WERI-Rb-1 (cell line): ENCODE measurements at regions not wholly inside any gene's neighbourhood (a gene's known extent, or its start where the extent isn't known, plus 50 kb on each side); places are given as distances from the start of the nearest gene placed in this dataset.

Experiments used
- DNase-seq: peaks from one replicate; pipeline ENCODE4 v3.0.0-alpha.2; 2020
- H3K27ac ChIP-seq: fragments of 250-450 bp; sonication (Bioruptor Pico); 2 replicates; pipeline ENCODE4 v1.5.1; 2020; ENCODE audit warnings: mild to moderate bottlenecking, moderate library complexity
- H3K27me3 ChIP-seq: fragments of 250-450 bp; sonication (Bioruptor Pico); 2 replicates; pipeline ENCODE4 v1.5.1; 2021; ENCODE audit warnings: mild to moderate bottlenecking, low read depth, moderate library complexity; ENCODE audit not compliant: insufficient read depth, severe bottlenecking
- H3K36me3 ChIP-seq: fragments of 250-450 bp; sonication (Bioruptor Pico); 2 replicates; pipeline ENCODE4 v1.5.1; 2020; ENCODE audit warnings: mild to moderate bottlenecking, moderate library complexity
- H3K4me3 ChIP-seq: 2 replicates; pipeline ENCODE4 v1.5.1; 2011; ENCODE audit warnings: low read depth, mild to moderate bottlenecking, control low read depth, low read length
- H3K9me3 ChIP-seq: fragments of 250-450 bp; sonication (Bioruptor Pico); 2 replicates; pipeline ENCODE4 v1.5.1; 2021; ENCODE audit warnings: mild to moderate bottlenecking, moderate library complexity; ENCODE audit not compliant: severe bottlenecking
- TF ChIP-seq, protein P1 (sequence below): IDR thresholded peaks from 2 replicates; pipeline ENCODE4 v1.5.1; 2011; ENCODE audit warnings: low read depth, mild to moderate bottlenecking, control low read depth, inconsistent platforms, low read length

GRCh38 chr5:172503925-172504700 is 49.8 kb upstream of the SH3PXD2B start:
- DNase-seq, result peak; percentile 2
- H3K36me3 ChIP-seq, result no peaks in the 10 kb centered on the region
- H3K9me3 ChIP-seq, result no peaks in the 10 kb centered on the region
- H3K27ac ChIP-seq, result no peak overlapping the region
- no peak overlapping the region for H3K4me3 ChIP-seq
- H3K27me3 ChIP-seq, result no peaks in the 10 kb centered on the region
- TF ChIP-seq, protein P1, sequence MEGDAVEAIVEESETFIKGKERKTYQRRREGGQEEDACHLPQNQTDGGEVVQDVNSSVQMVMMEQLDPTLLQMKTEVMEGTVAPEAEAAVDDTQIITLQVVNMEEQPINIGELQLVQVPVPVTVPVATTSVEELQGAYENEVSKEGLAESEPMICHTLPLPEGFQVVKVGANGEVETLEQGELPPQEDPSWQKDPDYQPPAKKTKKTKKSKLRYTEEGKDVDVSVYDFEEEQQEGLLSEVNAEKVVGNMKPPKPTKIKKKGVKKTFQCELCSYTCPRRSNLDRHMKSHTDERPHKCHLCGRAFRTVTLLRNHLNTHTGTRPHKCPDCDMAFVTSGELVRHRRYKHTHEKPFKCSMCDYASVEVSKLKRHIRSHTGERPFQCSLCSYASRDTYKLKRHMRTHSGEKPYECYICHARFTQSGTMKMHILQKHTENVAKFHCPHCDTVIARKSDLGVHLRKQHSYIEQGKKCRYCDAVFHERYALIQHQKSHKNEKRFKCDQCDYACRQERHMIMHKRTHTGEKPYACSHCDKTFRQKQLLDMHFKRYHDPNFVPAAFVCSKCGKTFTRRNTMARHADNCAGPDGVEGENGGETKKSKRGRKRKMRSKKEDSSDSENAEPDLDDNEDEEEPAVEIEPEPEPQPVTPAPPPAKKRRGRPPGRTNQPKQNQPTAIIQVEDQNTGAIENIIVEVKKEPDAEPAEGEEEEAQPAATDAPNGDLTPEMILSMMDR, result no peak
